Keratinocyte (primary cell): ENCODE measurements at regions not wholly inside any gene's neighbourhood (a gene's known extent, or its start where the extent isn't known, plus 50 kb on each side); places are given as distances from the start of the nearest gene placed in this dataset.

Source experiments
- DNase-seq: peaks from one replicate; pipeline ENCODE4 v3.0.0-alpha.2; 2011; ENCODE audit warnings: low read depth, missing footprints, low spot score
- FAIRE-seq: peaks from 2 replicates; lab custom pipeline; 2011; peaks lifted over from hg19 to GRCh38; lab: Jason Lieb, UNC
- H2AFZ ChIP-seq: 2 replicates; pipeline ENCODE4 v1.6.0; 2012; ENCODE audit warnings: low read length, control low read depth, inconsistent platforms; ENCODE audit not compliant: control insufficient read depth
- H3K27ac ChIP-seq: 2 replicates; pipeline ENCODE4 v1.5.1; 2011; ENCODE audit warnings: low read length; ENCODE audit not compliant: control insufficient read depth, insufficient read depth
- H3K27me3 ChIP-seq: 3 replicates; pipeline ENCODE4 v1.6.0; 2011; ENCODE audit warnings: low read length; ENCODE audit not compliant: control insufficient read depth, insufficient read depth; ENCODE audit errors: extremely low read depth
- H3K36me3 ChIP-seq, 2 experiments: 2 replicates in 1 of 2; 3 replicates in 1 of 2; pipeline ENCODE4 v1.5.1; 2011; ENCODE audit warnings: low read length in 2 of 2, mild to moderate bottlenecking in 1 of 2; ENCODE audit not compliant: control insufficient read depth in 2 of 2, insufficient read depth in 2 of 2; ENCODE audit errors: extremely low read depth in 1 of 2
- H3K4me1 ChIP-seq: 3 replicates; pipeline ENCODE4 v1.5.1; 2011; ENCODE audit warnings: low read length; ENCODE audit not compliant: control insufficient read depth, insufficient read depth; ENCODE audit errors: extremely low read depth
- H3K4me2 ChIP-seq: 3 replicates; pipeline ENCODE4 v1.6.0; 2011; ENCODE audit warnings: low read depth, low read length; ENCODE audit not compliant: control insufficient read depth, insufficient read depth; ENCODE audit errors: extremely low read depth
- H3K4me3 ChIP-seq, 3 experiments: fragments of 200-600 bp in 1 of 3; sonication (generic) in 1 of 3; 2 replicates in 2 of 3; 3 replicates in 1 of 3; pipeline ENCODE4 v1.5.1; 2011 to 2016; ENCODE audit warnings: low read length in 3 of 3, mild to moderate bottlenecking in 3 of 3, control low read depth in 2 of 3, inconsistent platforms in 1 of 3, low read depth in 1 of 3, mixed read lengths in 1 of 3, mixed run types in 1 of 3, moderate library complexity in 1 of 3; ENCODE audit not compliant: control insufficient read depth in 2 of 3, insufficient read depth in 2 of 3; ENCODE audit errors: extremely low read depth in 1 of 3
- H3K79me2 ChIP-seq: 2 replicates; pipeline ENCODE4 v1.6.0; 2012; ENCODE audit warnings: low read length; ENCODE audit not compliant: control insufficient read depth, insufficient read depth
- H3K9ac ChIP-seq: 3 replicates; pipeline ENCODE4 v1.6.0; 2011; ENCODE audit warnings: low read length; ENCODE audit not compliant: control insufficient read depth, insufficient read depth; ENCODE audit errors: extremely low read depth
- H3K9me1 ChIP-seq: 3 replicates; pipeline ENCODE4 v1.6.0; 2011; ENCODE audit warnings: low read length; ENCODE audit not compliant: control insufficient read depth, insufficient read depth; ENCODE audit errors: extremely low read depth
- H3K9me3 ChIP-seq: 2 replicates; pipeline ENCODE4 v1.5.1; 2012; ENCODE audit warnings: low read depth, low read length; ENCODE audit not compliant: control insufficient read depth
- H4K20me1 ChIP-seq: 3 replicates; pipeline ENCODE4 v1.6.0; 2011; ENCODE audit warnings: low read length; ENCODE audit not compliant: control insufficient read depth, insufficient read depth; ENCODE audit errors: extremely low read depth
- CTCF ChIP-seq, 3 experiments: IDR thresholded peaks in 1 of 3; conservative IDR thresholded peaks in 1 of 3; optimal IDR thresholded peaks in 1 of 3; 2 replicates in 2 of 3; 3 replicates in 1 of 3; pipeline versions ENCODE3 to v1.5.1; 2011; ENCODE audit warnings: low read length in 3 of 3, mild to moderate bottlenecking in 3 of 3, moderate library complexity in 2 of 3, control low read depth in 1 of 3, inconsistent platforms in 1 of 3; ENCODE audit not compliant: insufficient read depth in 2 of 3; ENCODE audit errors: extremely low read depth in 1 of 3
- EZH2 ChIP-seq: IDR thresholded peaks from one replicate; pipeline ENCODE4 v1.6.1; 2012; ENCODE audit warnings: inconsistent platforms, mild to moderate bottlenecking, low read length, moderate library complexity
- dilution Hi-C: fragments of 300-500 bp; cut with MboI; formaldehyde crosslinking; loops from one replicate; pipeline ENCODE4 v1.7.0; 2020; ENCODE audit warnings: low sequenced_read_pairs; ENCODE audit not compliant: extremely low pct_ligation_motif_present

DNA sequence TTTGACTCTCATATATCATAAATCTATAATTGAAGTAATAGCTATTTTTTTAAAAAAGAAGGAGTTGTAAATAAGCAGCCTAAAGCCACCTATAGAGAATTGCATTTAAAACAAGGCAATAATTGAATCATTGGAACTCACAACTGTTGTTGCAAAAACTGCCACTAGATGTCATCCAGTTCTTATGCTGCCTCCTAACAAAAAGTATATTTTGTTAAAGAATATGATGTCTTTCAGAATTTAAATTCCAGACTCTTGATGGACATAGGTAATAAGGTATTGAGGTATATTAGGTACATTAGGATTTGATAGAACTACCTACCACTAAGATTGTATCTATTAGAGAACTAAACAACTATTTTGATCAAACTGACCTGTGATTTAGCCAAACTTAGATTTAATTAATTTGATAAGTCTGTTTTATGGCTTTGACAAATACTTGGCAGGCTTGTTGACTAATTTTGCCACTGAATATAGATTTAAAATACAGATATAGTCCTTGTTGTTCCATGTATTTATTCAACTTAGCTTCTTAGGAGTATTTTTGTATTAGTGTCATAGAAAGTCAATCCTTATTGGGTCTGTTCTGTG lies 401.4 kb downstream of the RPL10L start:
- Histone ChIP-seq H3K36me3 (no peaks in the 10 kb centered on the region), H3K79me2 (no peaks in the 10 kb centered on the region), H3K4me2 (no peak overlapping the region), H3K9me3 (no peaks in the 10 kb centered on the region), H3K27ac (no peak overlapping the region), H3K4me1 (no peaks in the 10 kb centered on the region), H4K20me1 (no peaks in the 10 kb centered on the region), H3K9ac (no peak overlapping the region), H3K27me3 (no peaks in the 10 kb centered on the region), H2AFZ (no peak overlapping the region), H3K4me3 (no peak overlapping the region), H3K9me1 (no peaks in the 10 kb centered on the region)
- dilution Hi-C loops: no loop called here
- FAIRE-seq (no peak), DNase-seq (no peak)
- TF ChIP-seq CTCF (optimal IDR thresholded peaks at IDR 0.05 in 1 of 3, IDR thresholded peaks at IDR 0.05 in 1 of 3, conservative IDR thresholded peaks at IDR 0.05 in 1 of 3; ENCODE audit: extremely low read depth in 1 of 3, insufficient read depth in 2 of 3, low read length in 3 of 3) (peak in 2 of 3 experiments; percentile 52 to 54), EZH2 (no peak)

DNA sequence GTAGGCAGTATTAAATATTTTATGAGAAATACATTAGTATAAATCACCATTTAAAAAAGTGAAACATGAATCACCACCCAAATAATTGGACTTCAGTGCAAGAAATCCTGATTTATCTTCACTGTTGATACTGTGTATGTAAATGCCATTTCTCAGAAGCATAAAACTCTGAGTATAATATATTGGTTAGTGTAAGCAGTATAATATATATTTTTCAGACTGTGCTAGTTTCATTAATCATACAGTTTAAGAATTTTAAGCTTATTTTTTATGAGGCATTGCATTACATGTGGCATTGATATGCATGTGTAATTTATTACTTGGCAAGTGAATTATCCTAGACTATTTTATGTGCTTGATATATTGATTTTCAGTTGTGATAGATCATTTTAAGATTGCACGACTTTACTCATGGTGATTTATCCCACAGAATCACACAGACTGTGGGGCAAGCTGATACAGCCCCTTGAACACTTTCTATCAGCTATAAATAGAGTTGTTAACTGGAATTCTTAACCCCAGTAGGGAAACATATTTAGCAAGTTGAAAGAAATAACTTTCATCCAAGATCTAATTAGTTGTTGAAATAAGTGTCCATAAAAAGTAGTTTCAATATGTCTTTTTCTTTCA lies 403.5 kb downstream of the RPL10L start:
- no peak for FAIRE-seq
- H2AFZ ChIP-seq: no peak overlapping the region
- H3K27ac ChIP-seq: no peak overlapping the region
- no peaks in the 10 kb centered on the region for H3K79me2 ChIP-seq
- TF ChIP-seq EZH2: no peak
- TF ChIP-seq CTCF (optimal IDR thresholded peaks at IDR 0.05 in 1 of 3, IDR thresholded peaks at IDR 0.05 in 1 of 3, conservative IDR thresholded peaks at IDR 0.05 in 1 of 3; ENCODE audit: extremely low read depth in 1 of 3, insufficient read depth in 2 of 3, low read length in 3 of 3): no peak
- H3K9ac ChIP-seq: no peak overlapping the region
- dilution Hi-C loops: no loop called here
- no peak overlapping the region for H3K4me2 ChIP-seq
- DNase-seq: no peak
- no peaks in the 10 kb centered on the region for H3K9me1 ChIP-seq
- no peaks in the 10 kb centered on the region for H3K27me3 ChIP-seq
- H3K36me3 ChIP-seq: no peaks in the 10 kb centered on the region
- no peaks in the 10 kb centered on the region for H4K20me1 ChIP-seq
- H3K4me3 ChIP-seq: no peak overlapping the region
- H3K9me3 ChIP-seq: no peaks in the 10 kb centered on the region
- H3K4me1 ChIP-seq: no peaks in the 10 kb centered on the region
